IMR-90 (cell line): ENCODE measurements at regions not wholly inside any gene's neighbourhood (a gene's known extent, or its start where the extent isn't known, plus 50 kb on each side); places are given as distances from the start of the nearest gene placed in this dataset.

Experiments used
- ATAC-seq: fragments of 200-7000 bp; cut with Tn5 transposase; 2 replicates; pipeline ENCODE4 v1.9.1; 2020; ENCODE audit warnings: low read depth, mild to moderate bottlenecking, moderate library complexity
- BruUV-seq: library from RNA; stranded (reverse); fragments of 400-500 nt; replicated peaks from 2 replicates; lab custom pipeline; 2021; lab: Mats Ljungman, UMichigan
- CTCF ChIA-PET: fragments of 300-600 bp; formaldehyde crosslinking; extraction: SDS; loops from one replicate; lab custom pipeline; 2021; ENCODE audit warnings: antibody characterized with exemption; lab: Yijun Ruan, JAX
- POLR2A ChIA-PET: fragments of 300-600 bp; sonication (Branson Sonifier 250); formaldehyde crosslinking; loops from one replicate; lab custom pipeline; 2022; ENCODE audit warnings: antibody characterized with exemption; ENCODE audit not compliant: unreplicated experiment; lab: Charles Lee
- DNase-seq: peaks from one replicate; pipeline ENCODE4 v3.0.0; 2013
- H2AFZ ChIP-seq: replicated peaks from 2 replicates; pipeline ENCODE3; 2013; ENCODE audit warnings: low read length, mild to moderate bottlenecking; ENCODE audit not compliant: poor library complexity
- H2AK5ac ChIP-seq: 2 replicates; pipeline ENCODE4 v1.6.1; 2013; ENCODE audit warnings: low read depth, low read length, inconsistent platforms
- H2AK9ac ChIP-seq: replicated peaks from 2 replicates; pipeline ENCODE3; 2013; ENCODE audit warnings: mild to moderate bottlenecking, low read depth, low read length, moderate library complexity; ENCODE audit not compliant: poor library complexity
- H2BK120ac ChIP-seq: 2 replicates; pipeline ENCODE4 v1.6.1; 2013; ENCODE audit warnings: low read depth, low read length, inconsistent platforms
- H2BK15ac ChIP-seq: 3 replicates; pipeline ENCODE4 v1.6.1; 2013; ENCODE audit warnings: low read depth, low read length, inconsistent platforms
- H2BK20ac ChIP-seq: 2 replicates; pipeline ENCODE4 v1.6.1; 2013; ENCODE audit warnings: low read depth, mild to moderate bottlenecking, inconsistent platforms, low read length, moderate library complexity
- H2BK5ac ChIP-seq: 2 replicates; pipeline ENCODE4 v1.6.1; 2013; ENCODE audit warnings: mild to moderate bottlenecking, low read depth, low read length, inconsistent platforms; ENCODE audit not compliant: poor library complexity, severe bottlenecking
- H3K14ac ChIP-seq: replicated peaks from 2 replicates; pipeline ENCODE4 v1.6.1; 2013; ENCODE audit warnings: low read depth, low read length, inconsistent platforms
- H3K18ac ChIP-seq: 2 replicates; pipeline ENCODE4 v1.6.1; 2013; ENCODE audit warnings: low read depth, low read length, control low read depth
- H3K23ac ChIP-seq: 2 replicates; pipeline ENCODE4 v1.6.1; 2013; ENCODE audit warnings: low read depth, low read length, inconsistent platforms
- H3K27ac ChIP-seq: 2 replicates; pipeline ENCODE4 v1.5.1; 2013; ENCODE audit warnings: mild to moderate bottlenecking, control low read depth, low read length; ENCODE audit not compliant: insufficient read depth
- H3K27me3 ChIP-seq: 2 replicates; pipeline ENCODE4 v1.6.1; 2013; ENCODE audit warnings: low read length; ENCODE audit not compliant: control insufficient read depth, insufficient read depth
- H3K36me3 ChIP-seq: 2 replicates; pipeline ENCODE4 v1.6.1; 2013; ENCODE audit warnings: low read length, mixed read lengths; ENCODE audit not compliant: control insufficient read depth, insufficient read depth
- H3K4ac ChIP-seq: 2 replicates; pipeline ENCODE4 v1.6.1; 2013; ENCODE audit warnings: low read depth, low read length, inconsistent platforms
- H3K4me1 ChIP-seq: 2 replicates; pipeline ENCODE4 v1.6.1; 2013; ENCODE audit warnings: low read length, mixed read lengths; ENCODE audit not compliant: control insufficient read depth, insufficient read depth
- H3K4me2 ChIP-seq: 2 replicates; pipeline ENCODE4 v1.6.1; 2013; ENCODE audit warnings: low read depth, mild to moderate bottlenecking, control low read depth, low read length, moderate library complexity
- H3K4me3 ChIP-seq: 2 replicates; pipeline ENCODE4 v1.5.1; 2013; ENCODE audit warnings: low read depth, mild to moderate bottlenecking, control low read depth, low read length, moderate library complexity; ENCODE audit not compliant: insufficient read depth
- H3K56ac ChIP-seq: 2 replicates; pipeline ENCODE4 v1.6.1; 2013; ENCODE audit warnings: low read length, inconsistent platforms; ENCODE audit not compliant: insufficient read depth; ENCODE audit errors: extremely low read depth
- H3K79me1 ChIP-seq, 2 experiments: 2 replicates each; pipeline ENCODE4 v1.6.1; 2013; ENCODE audit warnings: low read length in 2 of 2, inconsistent platforms in 1 of 2, low read depth in 1 of 2
- H3K9ac ChIP-seq: 2 replicates; pipeline ENCODE4 v1.6.1; 2013; ENCODE audit warnings: low read depth, low read length, control low read depth
- H3K9me1 ChIP-seq: 2 replicates; pipeline ENCODE4 v1.6.1; 2013; ENCODE audit warnings: low read length, inconsistent platforms; ENCODE audit not compliant: insufficient read depth
- H3K9me3 ChIP-seq: 2 replicates; pipeline ENCODE4 v1.6.1; 2013; ENCODE audit warnings: low read length; ENCODE audit not compliant: control insufficient read depth, insufficient read depth
- H4K20me1 ChIP-seq: 2 replicates; pipeline ENCODE4 v1.6.1; 2013; ENCODE audit warnings: low read length, inconsistent platforms; ENCODE audit not compliant: insufficient read depth
- H4K5ac ChIP-seq: 2 replicates; pipeline ENCODE4 v1.6.1; 2013; ENCODE audit warnings: mild to moderate bottlenecking, low read depth, low read length, control low read depth
- H4K8ac ChIP-seq, 2 experiments: 2 replicates each; pipeline ENCODE4 v1.6.1; 2013; ENCODE audit warnings: low read depth in 2 of 2, low read length in 2 of 2, control low read depth in 1 of 2, inconsistent platforms in 1 of 2
- H4K91ac ChIP-seq: 2 replicates; pipeline ENCODE4 v1.6.1; 2013; ENCODE audit warnings: low read depth, low read length, inconsistent platforms; ENCODE audit not compliant: insufficient read depth
- BHLHE40 ChIP-seq: fragments of 150-350 bp; IDR thresholded peaks from 2 replicates; pipeline ENCODE4 v1.6.1; 2016; ENCODE audit warnings: mild to moderate bottlenecking, low read depth, low read length
- CEBPB ChIP-seq: IDR thresholded peaks from 2 replicates; pipeline ENCODE4 v1.6.1; 2012; ENCODE audit warnings: low read depth, low read length, improper control_type of control experiment
- CTCF ChIP-seq: conservative IDR thresholded peaks from 2 replicates; pipeline ENCODE4 v1.5.1; 2012; ENCODE audit warnings: mild to moderate bottlenecking, low read depth, low read length, improper control_type of control experiment
- FOS ChIP-seq: fragments of 150-350 bp; IDR thresholded peaks from 2 replicates; pipeline ENCODE4 v1.6.1; 2016; ENCODE audit warnings: low read depth, low read length
- MAFK ChIP-seq: IDR thresholded peaks from 2 replicates; pipeline ENCODE4 v1.6.1; 2012; ENCODE audit warnings: low read depth, low read length, improper control_type of control experiment
- MXI1 ChIP-seq: IDR thresholded peaks from 2 replicates; pipeline ENCODE4 v1.6.1; 2012; ENCODE audit warnings: low read depth, mild to moderate bottlenecking, low read length, moderate library complexity, borderline replicate concordance
- POLR2A ChIP-seq: IDR thresholded peaks from 2 replicates; pipeline ENCODE4 v1.6.1; 2012; ENCODE audit warnings: mild to moderate bottlenecking, low read depth, low read length
- RAD21 ChIP-seq: IDR thresholded peaks from 2 replicates; pipeline ENCODE4 v1.6.1; 2012; ENCODE audit warnings: low read length, improper control_type of control experiment
- RCOR1 ChIP-seq: IDR thresholded peaks from 2 replicates; pipeline ENCODE4 v1.6.1; 2012; ENCODE audit warnings: mild to moderate bottlenecking, low read length, improper control_type of control experiment; ENCODE audit not compliant: insufficient replicate concordance
- RFX5 ChIP-seq: IDR thresholded peaks from 2 replicates; pipeline ENCODE4 v1.8.0; 2012; ENCODE audit warnings: low read depth, mild to moderate bottlenecking, low read length, moderate library complexity
- USF2 ChIP-seq: fragments of 150-350 bp; IDR thresholded peaks from 2 replicates; pipeline ENCODE4 v1.6.1; 2017; ENCODE audit warnings: mild to moderate bottlenecking, antibody characterized with exemption, low read length, low read depth
- WGBS, 2 experiments: methylation state at CpG; one replicate each; pipeline versions ENCODE4 v1.1.5 to v1.1.7; 2013; ENCODE audit warnings: missing lambda C conversion rate in 2 of 2; ENCODE audit not compliant: insufficient read length in 1 of 2; ENCODE audit errors: extremely low coverage in 2 of 2; 5-methylcytosine and 5-hydroxymethylcytosine counted together
- dilution Hi-C: fragments of 300-500 bp; cut with HindIII; formaldehyde crosslinking; loops from one replicate; pipeline ENCODE4 v1.14.3; 2018; ENCODE audit warnings: low sequenced_read_pairs; ENCODE audit not compliant: unreplicated experiment
- in situ Hi-C: fragments of 300-500 bp; cut with MboI; formaldehyde crosslinking; loops from 3 replicates; pipeline ENCODE4 v1.14.3; 2019; ENCODE audit warnings: low sequenced_read_pairs, inconsistent platforms, mixed read lengths
- intact Hi-C: fragments of 100-400 bp; cut with micrococcal nuclease; formaldehyde crosslinking; loops from 2 replicates; pipeline ENCODE4 v1.10.0; 2022

GRCh38 chr10:110378533-110379108 lies 73.9 kb upstream of the SMNDC1 start:
- H3K36me3 ChIP-seq: no peaks in the 10 kb centered on the region
- H2AFZ ChIP-seq: no peak overlapping the region
- no peak overlapping the region for H3K4me2 ChIP-seq
- H2AK9ac ChIP-seq: no peak overlapping the region
- ATAC-seq (no peak), DNase-seq (no peak)
- in situ Hi-C loops: no loop called here
- no peak overlapping the region for H3K9ac ChIP-seq
- H3K4me1 ChIP-seq: no peaks in the 10 kb centered on the region; the same call in 1 of the 2 replicates
- no peak overlapping the region for H4K8ac ChIP-seq
- H3K9me3 ChIP-seq: no peaks in the 10 kb centered on the region
- H4K20me1 ChIP-seq: no peaks in the 10 kb centered on the region
- POLR2A ChIA-PET: no interaction called here
- peaks cover 4% of the 10 kb centered on the region for H3K9me1 ChIP-seq
- no peak overlapping the region for H4K91ac ChIP-seq
- no peak overlapping the region for H2BK15ac ChIP-seq
- WGBS, 2 experiments: no CpG with 5 or more reads among the region's 6 CpGs
- no peak overlapping the region for H4K5ac ChIP-seq
- intact Hi-C loops: no loop called here
- H3K56ac ChIP-seq: no peak overlapping the region
- no peak overlapping the region for H3K4ac ChIP-seq
- H2BK120ac ChIP-seq: no peak overlapping the region
- CTCF ChIA-PET: no interaction called here
- H2BK20ac ChIP-seq: no peak overlapping the region
- no TSS peak for BruUV-seq
- no peak overlapping the region for H3K4me3 ChIP-seq
- no peak overlapping the region for H3K14ac ChIP-seq
- no peaks in the 10 kb centered on the region; the same call in 1 of the 2 replicates for H3K27me3 ChIP-seq
- TF ChIP-seq BHLHE40 (no peak), MAFK (no peak), MXI1 (no peak), USF2 (no peak), FOS (no peak), CEBPB (no peak), CTCF (no peak), RCOR1 (no peak), POLR2A (no peak), RAD21 (no peak), RFX5 (no peak)
- H2AK5ac ChIP-seq: no peak overlapping the region
- H3K18ac ChIP-seq: no peak overlapping the region
- no peaks in the 10 kb centered on the region for H3K79me1 ChIP-seq
- dilution Hi-C loops: no loop called here
- no peak overlapping the region for H3K23ac ChIP-seq
- H3K27ac ChIP-seq: no peak overlapping the region
- H2BK5ac ChIP-seq: no peak overlapping the region
